A673 (cell line): ENCODE measurements at regions not wholly inside any gene's neighbourhood (a gene's known extent, or its start where the extent isn't known, plus 50 kb on each side); places are given as distances from the start of the nearest gene placed in this dataset.

Experiments
- CTCF ChIP-seq: fragments of 300-800, 200-600 bp; sonication (generic); conservative IDR thresholded peaks from 2 replicates; pipeline ENCODE4 v1.5.1; 2017; ENCODE audit warnings: low read depth, mild to moderate bottlenecking, antibody characterized with exemption, low read length, moderate library complexity, mixed read lengths
- EZH2 ChIP-seq: fragments of 200-600 bp; sonication (generic); IDR thresholded peaks from 2 replicates; pipeline ENCODE4 v1.6.1; 2017; ENCODE audit warnings: borderline replicate concordance, low read depth, mild to moderate bottlenecking, mixed read lengths, antibody characterized with exemption, low read length; ENCODE audit not compliant: poor library complexity, severe bottlenecking

- TF ChIP-seq CTCF (no peak), EZH2 (no peak)
Observed at GRCh38 chr14:53599221-53599945, 357.2 kb downstream of the BMP4 start.
